KMS-11 (cell line): ENCODE measurements at regions not wholly inside any gene's neighbourhood (a gene's known extent, or its start where the extent isn't known, plus 50 kb on each side); places are given as distances from the start of the nearest gene placed in this dataset.

Source experiments
- H2AFZ ChIP-seq: fragments of 200-600 bp; sonication (generic); 2 replicates; pipeline ENCODE4 v1.6.1; 2016; ENCODE audit warnings: antibody characterized with exemption, mixed run types, low read depth
- H3K27ac ChIP-seq: fragments of 200-600 bp; sonication (generic); 2 replicates; pipeline ENCODE4 v1.6.1; 2016; ENCODE audit warnings: mild to moderate bottlenecking, mixed run types
- H3K27me3 ChIP-seq: fragments of 200-600 bp; sonication (generic); 2 replicates; pipeline ENCODE4 v1.6.1; 2017; ENCODE audit warnings: mild to moderate bottlenecking, low read depth, mixed run types, moderate library complexity; ENCODE audit not compliant: insufficient read depth
- H3K36me3 ChIP-seq: fragments of 200-600 bp; sonication (generic); 2 replicates; pipeline ENCODE4 v1.6.1; 2017; ENCODE audit warnings: mild to moderate bottlenecking, mixed run types; ENCODE audit not compliant: insufficient read depth
- H3K4me1 ChIP-seq: fragments of 200-600 bp; sonication (generic); 2 replicates; pipeline ENCODE4 v1.6.1; 2016; ENCODE audit warnings: mild to moderate bottlenecking, low read depth, mixed run types; ENCODE audit not compliant: poor library complexity, severe bottlenecking
- H3K4me2 ChIP-seq: fragments of 200-600 bp; sonication (generic); 2 replicates; pipeline ENCODE4 v1.7.0; 2016; ENCODE audit warnings: mild to moderate bottlenecking, mixed run types
- H3K4me3 ChIP-seq: fragments of 200-600 bp; sonication (generic); IDR thresholded peaks from 2 replicates; pipeline ENCODE4 v1.6.1; 2017; ENCODE audit warnings: low read depth, low read length, mixed read lengths; ENCODE audit not compliant: insufficient read depth
- H3K79me2 ChIP-seq: fragments of 200-600 bp; sonication (generic); 2 replicates; pipeline ENCODE4 v1.6.1; 2016; ENCODE audit warnings: low read depth, mixed run types; ENCODE audit not compliant: insufficient read depth
- H3K9ac ChIP-seq: fragments of 200-600 bp; sonication (generic); 2 replicates; pipeline ENCODE4 v1.6.1; 2016; ENCODE audit warnings: mild to moderate bottlenecking, mixed run types
- H4K20me1 ChIP-seq: fragments of 200-600 bp; sonication (generic); 2 replicates; pipeline ENCODE4 v1.6.1; 2016; ENCODE audit warnings: mild to moderate bottlenecking, mixed run types; ENCODE audit not compliant: insufficient read depth
- CTCF ChIP-seq: fragments of 200-600 bp; sonication (generic); conservative IDR thresholded peaks from 2 replicates; pipeline ENCODE4 v1.6.1; 2017; ENCODE audit warnings: low read depth, mild to moderate bottlenecking, antibody characterized with exemption, low read length, moderate library complexity, mixed read lengths

- Histone ChIP-seq H3K9ac (no peak overlapping the region), H3K79me2 (no peaks in the 10 kb centered on the region), H3K4me1 (no peaks in the 10 kb centered on the region), H3K4me3 (no peak overlapping the region), H4K20me1 (no peaks in the 10 kb centered on the region), H3K36me3 (no peaks in the 10 kb centered on the region), H3K4me2 (no peak overlapping the region), H3K27ac (no peak overlapping the region), H3K27me3 (no peaks in the 10 kb centered on the region), H2AFZ (no peak overlapping the region)
- TF ChIP-seq CTCF: no peak
These were observed 144.7 kb downstream of the FAM43A start for GRCh38 chr3:194830401-194830800.

DNA sequence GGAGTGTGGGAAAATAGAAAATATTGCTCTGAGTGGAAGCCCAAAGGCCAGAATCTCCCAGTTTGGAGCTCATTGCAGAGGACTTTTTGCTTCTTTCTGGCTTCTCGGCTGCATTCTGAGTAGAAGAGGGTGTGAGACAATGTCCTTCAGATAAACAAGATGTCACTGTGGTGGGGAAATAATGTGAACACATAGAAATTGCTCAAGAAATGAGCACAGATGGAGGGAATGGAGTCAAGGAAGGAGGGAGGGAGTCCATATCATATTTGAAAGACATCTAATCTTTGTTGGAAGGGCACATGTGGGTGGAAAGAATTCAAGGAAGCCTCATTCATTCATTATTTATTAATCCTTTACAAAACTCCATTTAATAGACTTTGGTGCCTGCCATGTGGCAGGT is 145.3 kb downstream of the FAM43A start:
- Histone ChIP-seq H3K27me3 (no peaks in the 10 kb centered on the region), H3K4me1 (no peaks in the 10 kb centered on the region), H3K9ac (no peak overlapping the region), H3K4me3 (no peak overlapping the region), H3K79me2 (no peaks in the 10 kb centered on the region), H4K20me1 (no peaks in the 10 kb centered on the region), H2AFZ (no peak overlapping the region), H3K4me2 (no peak overlapping the region), H3K36me3 (no peaks in the 10 kb centered on the region), H3K27ac (no peak overlapping the region)
- no peak for TF ChIP-seq CTCF

GRCh38 chr3:194832346-194833104 is 146.8 kb downstream of the FAM43A start:
- Histone ChIP-seq H3K27ac (no peak overlapping the region), H3K9ac (no peak overlapping the region)

DNA sequence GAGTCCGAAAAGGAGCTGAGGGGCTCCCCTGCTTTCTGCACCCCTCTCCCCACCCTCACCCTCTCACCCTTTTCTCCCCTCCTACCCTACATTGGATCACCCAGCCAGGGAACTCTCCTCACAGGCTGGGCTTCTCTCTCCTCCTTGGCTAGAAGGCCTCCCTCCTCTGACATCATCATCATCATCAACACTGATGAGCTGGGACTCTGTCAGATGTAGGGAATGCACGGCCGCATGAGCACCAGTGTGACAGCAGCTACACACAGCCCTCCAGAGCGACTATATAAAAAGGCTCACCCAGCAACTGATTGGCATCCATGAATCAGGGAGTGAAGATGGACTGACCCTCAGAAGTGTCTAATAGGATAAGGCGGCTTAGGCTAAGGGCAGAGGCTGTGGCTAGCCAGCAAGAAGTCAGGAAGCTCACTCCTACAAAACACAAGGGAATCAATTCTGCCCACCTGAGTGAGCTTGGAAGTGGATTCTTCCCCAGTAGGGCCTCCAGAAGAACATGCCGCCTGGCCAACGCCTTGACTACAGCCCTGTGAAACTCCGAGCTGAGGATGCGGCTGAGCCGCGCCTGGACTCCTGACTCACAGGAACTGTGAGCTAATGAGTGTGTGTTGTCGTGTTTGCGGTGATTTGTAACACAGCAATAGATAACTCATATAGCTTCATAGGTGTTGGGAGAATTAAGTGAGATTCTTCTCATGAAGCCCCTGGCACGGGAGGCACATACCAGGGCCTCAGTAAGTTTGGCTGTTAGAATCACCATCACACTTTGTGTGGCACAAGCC is 147.6 kb downstream of the FAM43A start:
- no peak for TF ChIP-seq CTCF
- H3K27me3 ChIP-seq: no peaks in the 10 kb centered on the region
- no peak overlapping the region for H3K4me3 ChIP-seq
- no peak overlapping the region for H3K4me2 ChIP-seq
- H3K9ac ChIP-seq: no peak overlapping the region
- H3K4me1 ChIP-seq: no peaks in the 10 kb centered on the region
- H2AFZ ChIP-seq: no peak overlapping the region
- H4K20me1 ChIP-seq: no peaks in the 10 kb centered on the region
- H3K27ac ChIP-seq: no peak overlapping the region
- H3K79me2 ChIP-seq: no peaks in the 10 kb centered on the region
- H3K36me3 ChIP-seq: no peaks in the 10 kb centered on the region

More at GRCh38 chr3:194832346-194833104, 146.8 kb downstream of the FAM43A start:
- Histone ChIP-seq H3K27me3 (no peaks in the 10 kb centered on the region), H3K4me1 (no peaks in the 10 kb centered on the region), H3K4me3 (no peak overlapping the region), H3K36me3 (no peaks in the 10 kb centered on the region), H3K79me2 (no peaks in the 10 kb centered on the region), H4K20me1 (no peaks in the 10 kb centered on the region), H3K4me2 (no peak overlapping the region), H2AFZ (no peak overlapping the region)
- no peak for TF ChIP-seq CTCF
